OCI-LY7 (cell line): ENCODE measurements at regions not wholly inside any gene's neighbourhood (a gene's known extent, or its start where the extent isn't known, plus 50 kb on each side); places are given as distances from the start of the nearest gene placed in this dataset.

ENCODE experiments used
- BruUV-seq: library from RNA; stranded (reverse); fragments of 400-500 nt; replicated peaks from 2 replicates; lab custom pipeline; 2021; lab: Mats Ljungman, UMichigan
- CTCF ChIA-PET: fragments of 300-600 bp; sonication (Branson Sonifier 250); formaldehyde crosslinking; loops from one replicate; lab custom pipeline; 2022; ENCODE audit warnings: antibody characterized with exemption; ENCODE audit not compliant: unreplicated experiment; lab: Charles Lee
- POLR2A ChIA-PET: fragments of 300-600 bp; sonication (Branson Sonifier 250); formaldehyde crosslinking; loops from one replicate; lab custom pipeline; 2022; ENCODE audit warnings: antibody characterized with exemption; lab: Charles Lee
- DNase-seq: peaks from one replicate; pipeline ENCODE4 v3.0.0-alpha.2; 2015; ENCODE audit warnings: low spot score
- H2AFZ ChIP-seq: fragments of 200-600 bp; sonication (generic), shearing (Covaris generic); 2 replicates; pipeline ENCODE4 v1.6.1; 2014; ENCODE audit warnings: mild to moderate bottlenecking, antibody characterized with exemption, low read length, moderate library complexity
- H3K27ac ChIP-seq: fragments of 200-600 bp; sonication (generic); 2 replicates; pipeline ENCODE4 v1.5.1; 2014; ENCODE audit warnings: mixed run types, low read depth, mild to moderate bottlenecking, moderate library complexity, low read length, inconsistent platforms; ENCODE audit not compliant: poor library complexity, severe bottlenecking
- H3K36me3 ChIP-seq: fragments of 200-600 bp; sonication (generic); 2 replicates; pipeline ENCODE4 v1.6.1; 2014; ENCODE audit warnings: mild to moderate bottlenecking, antibody characterized with exemption, low read length, moderate library complexity, mixed read lengths; ENCODE audit not compliant: insufficient read depth
- H3K4me1 ChIP-seq: fragments of 200-600 bp; sonication (generic); 2 replicates; pipeline ENCODE4 v1.5.1; 2014; ENCODE audit warnings: mild to moderate bottlenecking, low read length; ENCODE audit not compliant: insufficient read depth, poor library complexity, severe bottlenecking
- H3K4me2 ChIP-seq: fragments of 200-600 bp; sonication (generic); 2 replicates; pipeline ENCODE4 v1.6.1; 2014; ENCODE audit warnings: mild to moderate bottlenecking, low read length
- H3K4me3 ChIP-seq: fragments of 200-600 bp; sonication (generic); 2 replicates; pipeline ENCODE4 v1.5.1; 2014; ENCODE audit warnings: mild to moderate bottlenecking, low read depth, low read length; ENCODE audit not compliant: poor library complexity, severe bottlenecking
- H3K79me2 ChIP-seq: fragments of 200-600 bp; sonication (generic); 2 replicates; pipeline ENCODE4 v1.6.1; 2016; ENCODE audit warnings: low read depth, mild to moderate bottlenecking, low read length, moderate library complexity, mixed read lengths; ENCODE audit not compliant: insufficient read depth
- H3K9me2 ChIP-seq: fragments of 200-600 bp; sonication (generic); 2 replicates; pipeline ENCODE4 v1.6.1; 2016; ENCODE audit warnings: mild to moderate bottlenecking, low read length, mixed read lengths; ENCODE audit not compliant: insufficient read depth
- H3K9me3 ChIP-seq: fragments of 200-600 bp; sonication (generic); 2 replicates; pipeline ENCODE4 v1.6.1; 2014; ENCODE audit warnings: mild to moderate bottlenecking, mixed run types, low read length, mixed read lengths
- H4K20me1 ChIP-seq: fragments of 200-600 bp; sonication (generic); 2 replicates; pipeline ENCODE4 v1.6.1; 2014; ENCODE audit warnings: mild to moderate bottlenecking, antibody characterized with exemption, low read length, moderate library complexity, mixed read lengths; ENCODE audit not compliant: insufficient read depth
- EZH2phosphoT487 ChIP-seq: fragments of 200-600 bp; sonication (generic); IDR thresholded peaks from 2 replicates; pipeline ENCODE4 v1.6.1; 2018; ENCODE audit warnings: low read depth, borderline replicate concordance, mild to moderate bottlenecking, mixed run types, antibody characterized with exemption, low read length, moderate library complexity, mixed read lengths
- intact Hi-C: fragments of 100-400 bp; cut with micrococcal nuclease; formaldehyde crosslinking; loops from one replicate; pipeline ENCODE4 v1.10.0; 2022; ENCODE audit not compliant: unreplicated experiment
- TF ChIP-seq, protein P1 (sequence below): fragments of 200-600 bp; sonication (generic); conservative IDR thresholded peaks from 2 replicates; pipeline ENCODE4 v1.5.1; 2014; ENCODE audit warnings: mild to moderate bottlenecking, antibody characterized with exemption, low read length, moderate library complexity, mixed read lengths

DNA sequence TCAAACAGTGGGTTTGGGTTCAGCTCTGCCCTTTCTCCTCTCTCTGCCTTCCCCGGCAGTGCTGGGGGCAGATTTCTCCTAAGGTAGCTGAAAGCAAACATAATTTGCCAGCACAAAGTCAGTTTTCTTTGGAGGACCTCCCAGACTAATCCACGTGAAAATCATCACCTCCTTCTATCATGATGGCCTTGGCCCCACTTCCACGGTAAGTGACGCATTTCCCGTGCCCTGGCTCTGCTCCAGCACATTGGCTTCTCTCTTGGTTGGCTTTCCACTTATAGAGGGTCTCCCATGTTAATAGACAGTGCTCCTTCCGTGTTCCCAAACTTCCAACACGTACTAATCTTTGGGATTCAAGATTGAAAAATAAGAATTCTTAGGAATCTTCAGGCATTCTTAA is 74.1 kb upstream of the TRIO start:
- no peak for TF ChIP-seq EZH2phosphoT487
- TF ChIP-seq, protein P1, sequence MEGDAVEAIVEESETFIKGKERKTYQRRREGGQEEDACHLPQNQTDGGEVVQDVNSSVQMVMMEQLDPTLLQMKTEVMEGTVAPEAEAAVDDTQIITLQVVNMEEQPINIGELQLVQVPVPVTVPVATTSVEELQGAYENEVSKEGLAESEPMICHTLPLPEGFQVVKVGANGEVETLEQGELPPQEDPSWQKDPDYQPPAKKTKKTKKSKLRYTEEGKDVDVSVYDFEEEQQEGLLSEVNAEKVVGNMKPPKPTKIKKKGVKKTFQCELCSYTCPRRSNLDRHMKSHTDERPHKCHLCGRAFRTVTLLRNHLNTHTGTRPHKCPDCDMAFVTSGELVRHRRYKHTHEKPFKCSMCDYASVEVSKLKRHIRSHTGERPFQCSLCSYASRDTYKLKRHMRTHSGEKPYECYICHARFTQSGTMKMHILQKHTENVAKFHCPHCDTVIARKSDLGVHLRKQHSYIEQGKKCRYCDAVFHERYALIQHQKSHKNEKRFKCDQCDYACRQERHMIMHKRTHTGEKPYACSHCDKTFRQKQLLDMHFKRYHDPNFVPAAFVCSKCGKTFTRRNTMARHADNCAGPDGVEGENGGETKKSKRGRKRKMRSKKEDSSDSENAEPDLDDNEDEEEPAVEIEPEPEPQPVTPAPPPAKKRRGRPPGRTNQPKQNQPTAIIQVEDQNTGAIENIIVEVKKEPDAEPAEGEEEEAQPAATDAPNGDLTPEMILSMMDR: no peak
- H2AFZ ChIP-seq: no peak overlapping the region
- no peak for DNase-seq
- H3K4me1 ChIP-seq: no peaks in the 10 kb centered on the region
- no peak overlapping the region for H3K4me3 ChIP-seq
- no peaks in the 10 kb centered on the region for H3K9me3 ChIP-seq
- H3K27ac ChIP-seq: no peak overlapping the region
- no TSS peak for BruUV-seq
- no peak overlapping the region for H3K4me2 ChIP-seq
- ChIA-PET CTCF (no interaction called here), POLR2A (interaction anchor here (1.2 kb wide), 1 partner anchor 9 kb away, joined by 3 read pairs; no protein-coding TSS in a partner anchor)
- H4K20me1 ChIP-seq: no peaks in the 10 kb centered on the region
- no peaks in the 10 kb centered on the region for H3K79me2 ChIP-seq
- no peaks in the 10 kb centered on the region for H3K36me3 ChIP-seq
- intact Hi-C loops: no loop called here
- H3K9me2 ChIP-seq: no peaks in the 10 kb centered on the region

DNA sequence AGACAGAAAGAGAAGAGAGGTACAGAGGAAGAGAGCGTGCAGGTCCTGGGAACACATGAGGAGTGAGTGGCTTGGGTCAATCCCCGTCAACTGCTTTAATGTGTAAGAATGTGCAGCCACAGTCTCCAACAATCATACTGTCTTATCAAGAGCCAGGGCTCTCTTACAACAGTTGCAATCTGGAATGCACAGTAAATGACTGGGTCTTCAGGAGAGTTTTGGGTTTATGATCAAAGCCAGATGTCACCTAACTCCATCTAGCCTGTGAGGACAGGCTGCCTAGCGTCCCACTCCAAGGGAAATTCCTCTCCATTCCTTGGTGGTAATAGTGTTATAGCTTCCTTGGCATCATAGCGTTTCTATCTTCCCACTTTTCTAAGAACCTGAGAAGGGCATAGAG is 75.0 kb upstream of the TRIO start:
- Histone ChIP-seq H3K9me3 (no peaks in the 10 kb centered on the region), H4K20me1 (no peaks in the 10 kb centered on the region), H3K36me3 (no peaks in the 10 kb centered on the region), H3K9me2 (no peaks in the 10 kb centered on the region), H3K79me2 (no peaks in the 10 kb centered on the region), H3K4me2 (no peak overlapping the region), H3K27ac (no peak overlapping the region), H3K4me1 (no peaks in the 10 kb centered on the region), H2AFZ (no peak overlapping the region), H3K4me3 (no peak overlapping the region)
- BruUV-seq: no TSS peak
- ChIA-PET CTCF (no interaction called here), POLR2A (no interaction called here)
- no peak for DNase-seq
- no peak for TF ChIP-seq EZH2phosphoT487
- TF ChIP-seq, protein P1: no peak
- intact Hi-C loops: no loop called here

DNA sequence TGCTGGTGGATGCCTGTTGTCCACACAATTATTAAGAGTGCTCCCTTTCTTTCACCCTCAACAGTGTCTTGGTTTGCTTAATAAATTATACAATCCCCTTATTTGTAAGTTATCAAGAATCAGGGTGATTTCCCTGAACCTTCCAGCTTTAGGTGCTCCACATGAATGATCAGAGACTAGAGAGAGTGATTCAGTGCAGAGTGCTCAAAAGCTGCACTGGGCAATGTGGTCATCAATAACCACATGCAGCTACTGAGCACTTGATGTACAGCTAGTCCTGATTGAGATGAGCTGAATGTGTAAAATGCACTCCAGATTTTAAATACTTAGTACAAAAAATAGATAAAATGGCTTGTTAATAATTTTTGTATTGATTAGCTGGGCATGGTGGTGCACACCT is 76.8 kb upstream of the TRIO start:
- intact Hi-C loops: no loop called here
- Histone ChIP-seq H3K79me2 (no peaks in the 10 kb centered on the region), H3K4me1 (no peaks in the 10 kb centered on the region), H3K4me2 (no peak overlapping the region), H4K20me1 (no peaks in the 10 kb centered on the region), H3K4me3 (no peak overlapping the region), H2AFZ (no peak overlapping the region), H3K9me2 (no peaks in the 10 kb centered on the region), H3K27ac (no peak overlapping the region), H3K9me3 (no peaks in the 10 kb centered on the region), H3K36me3 (no peaks in the 10 kb centered on the region)
- ChIA-PET POLR2A (interaction anchor here (1.6 kb wide), 1 partner anchor 12 kb away, joined by 4 read pairs; no protein-coding TSS in a partner anchor), CTCF (no interaction called here)
- DNase-seq: no peak
- BruUV-seq: no TSS peak
- no peak for TF ChIP-seq EZH2phosphoT487
- TF ChIP-seq, protein P1: no peak
